Colonic mucosa (tissue), 4 donors: ENCODE measurements at regions not wholly inside any gene's neighbourhood (a gene's known extent, or its start where the extent isn't known, plus 50 kb on each side); places are given as distances from the start of the nearest gene placed in this dataset.

ENCODE experiments used
- DNase-seq: peaks from one replicate; pipeline ENCODE4 v3.0.0-alpha.2; 2020
- H3K27ac ChIP-seq: fragments of 200-600 bp; one replicate; pipeline ENCODE4 v1.8.0; 2021
- H3K27me3 ChIP-seq: fragments of 200-600 bp; one replicate; pipeline ENCODE4 v1.8.0; 2021
- H3K36me3 ChIP-seq: fragments of 200-600 bp; one replicate; pipeline ENCODE4 v1.8.0; 2021
- H3K4me1 ChIP-seq: fragments of 200-600 bp; one replicate; pipeline ENCODE4 v1.8.0; 2021; ENCODE audit warnings: mild to moderate bottlenecking
- H3K4me3 ChIP-seq: fragments of 200-600 bp; one replicate; pipeline ENCODE4 v1.8.0; 2021
- H3K9ac ChIP-seq, 2 donors: one replicate each; pipeline ENCODE4 v1.7.0; 2013; ENCODE audit warnings: control low read depth in 2 of 2, low read depth in 2 of 2, low read length in 2 of 2
- H3K9me3 ChIP-seq: fragments of 200-600 bp; one replicate; pipeline ENCODE4 v1.8.0; 2021
- CTCF ChIP-seq: fragments of 200-600 bp; IDR thresholded peaks from one replicate; pipeline ENCODE4 v1.8.0; 2022; ENCODE audit warnings: antibody characterized with exemption, mild to moderate bottlenecking
- intact Hi-C: fragments of 100-400 bp; cut with DNase I; formaldehyde crosslinking; loops from one replicate; pipeline ENCODE4 v1.14.1; 2022
- donor health status: healthy.
- donor health status: DM: no; HTN: no; CAD: no.
- donor health status: DM: no; HTN: no; CAD: no.

- Histone ChIP-seq H3K4me1 (no peaks in the 10 kb centered on the region), H3K4me3 (no peak overlapping the region), H3K9ac (no peak overlapping the region), H3K36me3 (no peaks in the 10 kb centered on the region), H3K9me3 (no peaks in the 10 kb centered on the region), H3K27me3 (no peaks in the 10 kb centered on the region), H3K27ac (no peak overlapping the region)
- intact Hi-C loops, result no loop called here
- TF ChIP-seq CTCF, result no peak
- DNase-seq, result no peak
Measured at GRCh38 chr22:27062910-27063309, 405.5 kb downstream of the MIAT start.

- no peak overlapping the region for H3K9ac ChIP-seq
- no peaks in the 10 kb centered on the region for H3K4me1 ChIP-seq
- intact Hi-C loops, result no loop called here
- no peak for DNase-seq
- TF ChIP-seq CTCF, result no peak
- H3K27ac ChIP-seq, result no peak overlapping the region
- no peak overlapping the region for H3K4me3 ChIP-seq
- no peaks in the 10 kb centered on the region for H3K36me3 ChIP-seq
- H3K9me3 ChIP-seq, result no peaks in the 10 kb centered on the region
- H3K27me3 ChIP-seq, result no peaks in the 10 kb centered on the region
Measured at GRCh38 chr22:27063406-27063805, 406.0 kb downstream of the MIAT start.

- no peaks in the 10 kb centered on the region for H3K9me3 ChIP-seq
- H3K36me3 ChIP-seq, result no peaks in the 10 kb centered on the region
- H3K27me3 ChIP-seq, result no peaks in the 10 kb centered on the region
- H3K4me3 ChIP-seq, result no peak overlapping the region
- H3K27ac ChIP-seq, result no peak overlapping the region
- no peak for TF ChIP-seq CTCF
- DNase-seq, result no peak
- no peak overlapping the region for H3K9ac ChIP-seq
- intact Hi-C loops, result no loop called here
- no peaks in the 10 kb centered on the region for H3K4me1 ChIP-seq
Measured at GRCh38 chr22:27063841-27064240, 406.5 kb downstream of the MIAT start.

- Histone ChIP-seq H3K4me3 (no peak overlapping the region), H3K36me3 (no peaks in the 10 kb centered on the region), H3K27me3 (no peaks in the 10 kb centered on the region), H3K9me3 (no peaks in the 10 kb centered on the region), H3K9ac (no peak overlapping the region), H3K4me1 (no peaks in the 10 kb centered on the region), H3K27ac (no peak overlapping the region)
- intact Hi-C loops, result no loop called here
- DNase-seq, result no peak
- no peak for TF ChIP-seq CTCF
Measured at GRCh38 chr22:27064386-27064785, 407.0 kb downstream of the MIAT start.

GRCh38 chr22:27065279-27065678 is 407.9 kb downstream of the MIAT start:
- no peaks in the 10 kb centered on the region for H3K4me1 ChIP-seq
- no peaks in the 10 kb centered on the region for H3K9me3 ChIP-seq
- TF ChIP-seq CTCF, result no peak
- no peak for DNase-seq
- H3K27ac ChIP-seq, result no peak overlapping the region
- intact Hi-C loops, result no loop called here
- H3K4me3 ChIP-seq, result no peak overlapping the region
- no peak overlapping the region for H3K9ac ChIP-seq
- no peaks in the 10 kb centered on the region for H3K27me3 ChIP-seq
- H3K36me3 ChIP-seq, result no peaks in the 10 kb centered on the region

- no peaks in the 10 kb centered on the region for H3K4me1 ChIP-seq
- intact Hi-C loops, result no loop called here
- peaks cover 4% of the 10 kb centered on the region for H3K27me3 ChIP-seq
- no peaks in the 10 kb centered on the region for H3K36me3 ChIP-seq
- no peak overlapping the region for H3K4me3 ChIP-seq
- H3K9ac ChIP-seq, result no peak overlapping the region
- no peak for DNase-seq
- TF ChIP-seq CTCF, result no peak
- no peaks in the 10 kb centered on the region for H3K9me3 ChIP-seq
- H3K27ac ChIP-seq, result no peak overlapping the region
Measured at GRCh38 chr22:27066856-27067255, 409.5 kb downstream of the MIAT start.
